ENCODE measurements at regions not wholly inside any gene's neighbourhood (a gene's known extent, or its start where the extent isn't known, plus 50 kb on each side); places are given as distances from the start of the nearest gene placed in this dataset.

- DNase-seq, result no peak
- Mint-ChIP-seq H3K36me3 (ENCODE audit: low read depth) (no peaks in the 10 kb centered on the region), H3K4me1 (ENCODE audit: low read depth) (no peaks in the 10 kb centered on the region), H3K27ac (no peak overlapping the region), H3K9me3 (no peaks in the 10 kb centered on the region; the same call in 1 of the 2 replicates), H3K4me3 (no peak overlapping the region), H3K27me3 (ENCODE audit: insufficient read depth) (peaks cover 38% of the 10 kb centered on the region)
- no peak for TF ChIP-seq CTCF (IDR thresholded peaks at IDR 0.05)
Observed at GRCh38 chr2:11044201-11044600, 111.1 kb upstream of the SLC66A3 start.

GRCh38 chr2:11045294-11045693, 110.0 kb upstream of the SLC66A3 start:
- no peaks in the 10 kb centered on the region for H3K4me1 Mint-ChIP-seq (ENCODE audit: low read depth)
- no peaks in the 10 kb centered on the region for H3K9me3 Mint-ChIP-seq
- no peak overlapping the region for H3K27ac Mint-ChIP-seq
- H3K4me3 Mint-ChIP-seq, result no peak overlapping the region
- H3K36me3 Mint-ChIP-seq (ENCODE audit: low read depth), result no peaks in the 10 kb centered on the region
- no peak for DNase-seq
- TF ChIP-seq CTCF (IDR thresholded peaks at IDR 0.05), result no peak
- H3K27me3 Mint-ChIP-seq (ENCODE audit: insufficient read depth), result peaks cover 35% of the 10 kb centered on the region

GRCh38 chr2:11048335-11049008, 106.8 kb upstream of the SLC66A3 start:
- H3K27me3 Mint-ChIP-seq (ENCODE audit: insufficient read depth), result peaks cover 20% of the 10 kb centered on the region
- H3K4me1 Mint-ChIP-seq (ENCODE audit: low read depth), result no peaks in the 10 kb centered on the region
- H3K27ac Mint-ChIP-seq, result no peak overlapping the region
- no peak for DNase-seq
- no peaks in the 10 kb centered on the region for H3K36me3 Mint-ChIP-seq (ENCODE audit: low read depth)
- H3K4me3 Mint-ChIP-seq, result no peak overlapping the region
- no peak for TF ChIP-seq CTCF (IDR thresholded peaks at IDR 0.05)
- no peaks in the 10 kb centered on the region for H3K9me3 Mint-ChIP-seq

- no peak overlapping the region for H3K4me3 Mint-ChIP-seq
- peaks cover 15% of the 10 kb centered on the region for H3K27me3 Mint-ChIP-seq (ENCODE audit: insufficient read depth)
- H3K27ac Mint-ChIP-seq, result no peak overlapping the region
- H3K4me1 Mint-ChIP-seq (ENCODE audit: low read depth), result no peaks in the 10 kb centered on the region; the same call in 1 of the 2 replicates
- no peaks in the 10 kb centered on the region for H3K36me3 Mint-ChIP-seq (ENCODE audit: low read depth)
- TF ChIP-seq CTCF (IDR thresholded peaks at IDR 0.05), result no peak
- no peak for DNase-seq
- H3K9me3 Mint-ChIP-seq, result no peaks in the 10 kb centered on the region
Observed at GRCh38 chr2:11050565-11050964, 104.7 kb upstream of the SLC66A3 start.

GRCh38 chr2:11051280-11051679, 104.0 kb upstream of the SLC66A3 start:
- Mint-ChIP-seq H3K36me3 (ENCODE audit: low read depth) (no peaks in the 10 kb centered on the region), H3K4me3 (no peak overlapping the region), H3K27ac (no peak overlapping the region), H3K9me3 (no peaks in the 10 kb centered on the region), H3K27me3 (ENCODE audit: insufficient read depth) (peaks cover 12% of the 10 kb centered on the region), H3K4me1 (ENCODE audit: low read depth) (peaks cover 7% of the 10 kb centered on the region)
- DNase-seq, result no peak
- no peak for TF ChIP-seq CTCF (IDR thresholded peaks at IDR 0.05)
